ENCODE measurements at regions not wholly inside any gene's neighbourhood (a gene's known extent, or its start where the extent isn't known, plus 50 kb on each side); places are given as distances from the start of the nearest gene placed in this dataset.

DNA sequence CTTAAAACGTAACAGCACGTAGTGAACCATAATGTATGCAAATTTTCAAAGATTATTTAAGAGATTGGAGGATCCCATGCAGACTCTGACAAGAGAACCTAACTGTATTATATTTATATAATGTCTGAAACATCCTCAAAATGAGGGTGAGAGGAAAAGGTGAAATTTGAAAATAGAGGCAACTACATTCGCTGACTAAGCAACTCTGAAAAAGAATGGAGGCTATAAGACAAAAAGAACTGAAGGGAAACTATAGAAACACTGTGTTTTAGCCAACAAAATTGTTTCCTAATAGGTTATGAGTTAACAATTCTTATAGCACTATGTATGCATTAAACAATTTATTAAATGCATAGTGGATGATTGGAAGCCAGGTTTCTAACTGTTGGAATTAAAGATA is 648.0 kb downstream of the UBE2NL start:
- no peak for TF ChIP-seq CTCF (conservative IDR thresholded peaks at IDR 0.05)
- no peak for TF ChIP-seq ZFX (IDR thresholded peaks at IDR 0.05)

Data from C4-2B (cell line).